Fibroblast of the aortic adventitia (primary cell): ENCODE measurements at regions not wholly inside any gene's neighbourhood (a gene's known extent, or its start where the extent isn't known, plus 50 kb on each side); places are given as distances from the start of the nearest gene placed in this dataset.

Experiments used
- DNase-seq: peaks from one replicate; pipeline ENCODE4 v3.0.0-alpha.2; 2010; ENCODE audit warnings: low read depth
- H3K4me3 ChIP-seq: 2 replicates; pipeline ENCODE4 v1.5.1; 2011; ENCODE audit warnings: low read depth, mild to moderate bottlenecking, control low read depth, low read length, moderate library complexity
- TF ChIP-seq, protein P1 (sequence below): IDR thresholded peaks from 2 replicates; pipeline ENCODE4 v1.5.1; 2011; ENCODE audit warnings: mild to moderate bottlenecking, low read length, control low read depth, inconsistent platforms; ENCODE audit not compliant: insufficient read depth

DNA sequence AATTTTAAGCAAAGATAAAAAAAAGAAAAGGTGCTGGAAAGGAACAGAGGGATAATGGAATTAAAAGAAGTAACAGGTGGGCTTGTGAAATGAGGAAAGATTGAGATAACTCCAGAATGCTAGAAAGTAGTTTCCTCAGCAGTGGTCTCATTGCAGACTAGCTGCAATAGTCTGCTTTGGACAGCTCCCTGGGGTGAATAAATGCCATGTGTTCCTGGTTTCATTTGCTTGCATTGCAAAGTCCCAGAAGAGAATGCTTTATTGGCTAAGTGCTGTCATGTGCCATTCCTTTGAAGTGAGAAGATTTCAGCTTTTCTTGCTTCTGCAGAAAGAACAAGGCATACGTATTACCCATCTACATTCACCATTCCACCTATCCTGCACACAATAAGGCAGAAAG, 478.8 kb upstream of the RAG2 start:
- no peak for DNase-seq
- H3K4me3 ChIP-seq = no peak overlapping the region
- TF ChIP-seq, protein P1, sequence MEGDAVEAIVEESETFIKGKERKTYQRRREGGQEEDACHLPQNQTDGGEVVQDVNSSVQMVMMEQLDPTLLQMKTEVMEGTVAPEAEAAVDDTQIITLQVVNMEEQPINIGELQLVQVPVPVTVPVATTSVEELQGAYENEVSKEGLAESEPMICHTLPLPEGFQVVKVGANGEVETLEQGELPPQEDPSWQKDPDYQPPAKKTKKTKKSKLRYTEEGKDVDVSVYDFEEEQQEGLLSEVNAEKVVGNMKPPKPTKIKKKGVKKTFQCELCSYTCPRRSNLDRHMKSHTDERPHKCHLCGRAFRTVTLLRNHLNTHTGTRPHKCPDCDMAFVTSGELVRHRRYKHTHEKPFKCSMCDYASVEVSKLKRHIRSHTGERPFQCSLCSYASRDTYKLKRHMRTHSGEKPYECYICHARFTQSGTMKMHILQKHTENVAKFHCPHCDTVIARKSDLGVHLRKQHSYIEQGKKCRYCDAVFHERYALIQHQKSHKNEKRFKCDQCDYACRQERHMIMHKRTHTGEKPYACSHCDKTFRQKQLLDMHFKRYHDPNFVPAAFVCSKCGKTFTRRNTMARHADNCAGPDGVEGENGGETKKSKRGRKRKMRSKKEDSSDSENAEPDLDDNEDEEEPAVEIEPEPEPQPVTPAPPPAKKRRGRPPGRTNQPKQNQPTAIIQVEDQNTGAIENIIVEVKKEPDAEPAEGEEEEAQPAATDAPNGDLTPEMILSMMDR = no peak

DNA sequence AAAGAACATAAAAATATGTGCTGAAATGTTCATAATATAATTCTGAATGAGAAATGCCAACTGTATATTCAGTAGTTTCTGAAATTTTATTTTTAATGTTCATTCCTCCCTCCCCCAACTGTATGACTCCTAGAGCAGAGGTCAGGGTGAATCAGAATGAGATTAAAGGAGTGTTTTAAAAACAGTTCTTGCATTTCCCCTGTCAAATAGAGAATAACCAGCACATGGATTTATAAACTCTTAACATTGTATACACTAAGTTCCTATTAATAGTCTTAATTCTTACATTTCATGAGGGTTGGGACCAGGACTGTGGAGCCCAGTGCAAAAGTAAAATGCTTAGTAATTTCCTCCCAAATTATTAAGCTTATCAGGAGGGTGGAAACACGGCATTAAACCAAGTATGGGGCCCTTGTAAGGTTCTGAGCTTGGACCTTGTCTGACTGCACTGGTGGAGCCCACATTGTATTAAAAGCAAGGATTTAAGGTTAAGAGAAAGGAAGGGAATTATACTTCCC, 474.6 kb upstream of the RAG2 start:
- DNase-seq = peak; percentile 6
- TF ChIP-seq, protein P1 = no peak
- no peak overlapping the region for H3K4me3 ChIP-seq

DNA sequence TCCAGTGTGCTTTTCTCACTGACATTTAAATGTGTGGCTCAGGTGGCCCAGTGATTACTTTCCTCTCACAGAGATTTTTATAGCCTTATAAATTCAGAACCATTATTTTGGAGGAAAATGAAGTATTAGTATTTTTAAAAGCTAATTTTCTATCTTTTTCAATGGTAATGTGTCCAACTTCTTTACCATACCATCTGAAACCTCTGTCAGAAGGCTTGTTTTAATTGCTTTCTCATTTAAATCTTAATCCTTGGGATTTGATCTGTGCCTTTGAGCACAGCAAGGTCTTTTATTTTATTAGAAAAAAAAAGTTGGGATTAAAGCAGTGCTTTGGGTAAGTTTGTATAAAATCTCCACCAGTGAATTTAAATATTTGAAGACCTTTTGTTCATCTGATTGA, 452.3 kb upstream of the RAG2 start:
- TF ChIP-seq, protein P1 = no peak
- H3K4me3 ChIP-seq = no peak overlapping the region
- DNase-seq = no peak

DNA sequence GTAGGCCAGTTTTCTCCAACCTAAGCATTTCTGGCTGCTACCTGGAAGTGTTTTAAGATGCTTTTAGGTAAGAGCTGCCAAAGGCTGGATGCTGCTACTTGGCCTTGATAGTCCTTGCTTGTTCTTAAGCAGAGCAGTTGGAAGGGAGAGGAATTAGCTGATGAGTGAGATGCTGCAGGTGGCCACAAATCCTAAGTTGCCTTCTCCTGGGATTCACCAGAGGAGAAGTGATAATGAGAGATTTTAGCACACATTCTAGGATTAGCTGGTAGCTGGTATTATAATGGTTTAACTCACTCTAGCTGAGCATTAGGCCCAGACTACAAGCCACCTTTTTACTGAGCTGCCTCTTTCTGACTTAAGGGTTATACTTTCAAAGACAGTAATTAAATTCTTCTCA, 442.9 kb upstream of the RAG2 start:
- DNase-seq = no peak
- no peak overlapping the region for H3K4me3 ChIP-seq
- TF ChIP-seq, protein P1 = no peak

DNA sequence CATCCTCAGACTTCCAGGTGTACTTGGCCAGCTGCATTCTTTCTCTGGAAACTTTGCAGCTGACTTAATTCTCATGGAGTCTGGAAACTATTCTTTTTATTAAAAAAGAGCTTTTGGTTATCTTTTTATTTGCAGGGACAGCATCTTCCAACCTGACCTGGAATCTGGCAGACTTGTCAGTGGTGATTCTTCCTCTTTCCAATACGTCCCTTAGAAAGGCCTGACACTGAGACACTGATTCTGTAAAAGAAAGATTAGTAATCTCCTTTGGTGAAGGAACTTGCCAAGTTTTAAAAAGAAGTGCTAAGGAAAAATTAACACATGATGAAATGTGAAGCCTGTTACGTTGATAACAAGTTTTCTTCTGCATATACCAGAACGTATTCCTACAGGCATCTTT, 440.9 kb upstream of the RAG2 start:
- DNase-seq = no peak
- no peak overlapping the region for H3K4me3 ChIP-seq
- TF ChIP-seq, protein P1 = no peak

DNA sequence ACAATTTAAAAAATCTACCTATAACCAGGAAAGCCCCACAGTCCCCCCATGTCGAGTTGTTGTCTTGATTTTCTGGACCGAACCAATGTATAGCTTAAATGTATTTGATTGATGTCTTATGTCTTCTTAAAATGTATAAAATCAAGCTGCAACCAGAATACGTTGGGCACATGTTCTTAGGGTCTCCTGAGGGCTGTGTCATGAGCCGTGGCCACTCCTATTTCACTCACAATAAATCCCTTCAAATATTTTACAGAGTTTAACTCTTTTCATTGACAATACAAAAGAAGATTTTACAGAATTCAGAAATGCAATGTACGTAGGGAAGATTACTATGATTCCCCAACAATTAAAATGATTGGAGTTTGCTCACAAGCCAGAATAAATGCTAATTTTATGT, 428.7 kb upstream of the RAG2 start:
- TF ChIP-seq, protein P1 = no peak
- DNase-seq = no peak
- no peak overlapping the region for H3K4me3 ChIP-seq

DNA sequence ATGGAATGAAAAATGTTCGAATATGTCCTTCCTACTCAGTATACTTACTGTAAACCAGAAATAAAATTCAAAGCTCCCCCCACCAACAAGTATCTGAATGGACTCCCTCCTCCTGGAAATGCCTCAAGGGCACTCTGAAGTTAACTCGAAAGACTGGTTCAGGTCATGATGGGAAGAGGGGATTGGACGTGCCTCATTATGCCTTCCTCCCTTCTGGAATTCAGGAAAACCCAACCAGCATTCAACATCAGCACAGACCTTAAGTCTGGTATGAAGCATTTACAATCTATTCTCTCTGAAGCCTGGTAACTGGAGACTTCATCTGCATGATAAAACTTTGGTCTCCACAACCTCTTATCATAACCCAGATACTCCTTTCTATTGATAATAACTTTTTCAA, 428.3 kb upstream of the RAG2 start:
- TF ChIP-seq, protein P1 = no peak
- H3K4me3 ChIP-seq = no peak overlapping the region
- DNase-seq = no peak
